Lower leg skin (tissue), 3 donors: ENCODE measurements at regions not wholly inside any gene's neighbourhood (a gene's known extent, or its start where the extent isn't known, plus 50 kb on each side); places are given as distances from the start of the nearest gene placed in this dataset.

ENCODE experiments used
- POLR2A ChIP-seq, 2 donors: fragments of 450-650 bp; IDR thresholded peaks; one replicate each; pipeline ENCODE4 v1.6.1; 2016 to 2017; ENCODE audit warnings: antibody characterized with exemption in 2 of 2, mild to moderate bottlenecking in 1 of 2, moderate library complexity in 1 of 2
- TF ChIP-seq, protein P1 (sequence below), 3 donors: fragments of 450-650 bp; IDR thresholded peaks; one replicate each; pipeline ENCODE4 v1.5.1; 2016; ENCODE audit warnings: antibody characterized with exemption in 3 of 3, mild to moderate bottlenecking in 3 of 3, moderate library complexity in 2 of 3

DNA sequence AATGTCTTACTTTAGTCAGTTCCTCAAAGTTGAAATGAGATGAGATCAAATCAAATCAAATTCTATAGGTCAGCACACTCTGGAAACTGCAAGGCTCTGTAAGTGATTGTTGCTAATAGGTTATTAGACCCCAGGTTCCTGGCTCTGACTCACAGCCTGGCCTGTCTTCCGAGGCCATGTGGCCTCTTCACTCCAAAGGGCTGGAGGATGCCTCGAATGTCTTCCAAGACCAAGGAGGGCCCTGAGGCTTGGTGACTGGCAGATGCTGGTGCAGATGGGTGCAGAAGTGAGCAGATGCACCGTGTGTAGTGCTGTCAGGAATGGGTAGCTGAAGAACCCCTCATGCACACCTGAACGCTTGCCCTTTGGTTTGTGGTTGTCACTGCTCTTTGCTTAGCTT, 113.4 kb downstream of the MAB21L3 start:
- TF ChIP-seq, protein P1, sequence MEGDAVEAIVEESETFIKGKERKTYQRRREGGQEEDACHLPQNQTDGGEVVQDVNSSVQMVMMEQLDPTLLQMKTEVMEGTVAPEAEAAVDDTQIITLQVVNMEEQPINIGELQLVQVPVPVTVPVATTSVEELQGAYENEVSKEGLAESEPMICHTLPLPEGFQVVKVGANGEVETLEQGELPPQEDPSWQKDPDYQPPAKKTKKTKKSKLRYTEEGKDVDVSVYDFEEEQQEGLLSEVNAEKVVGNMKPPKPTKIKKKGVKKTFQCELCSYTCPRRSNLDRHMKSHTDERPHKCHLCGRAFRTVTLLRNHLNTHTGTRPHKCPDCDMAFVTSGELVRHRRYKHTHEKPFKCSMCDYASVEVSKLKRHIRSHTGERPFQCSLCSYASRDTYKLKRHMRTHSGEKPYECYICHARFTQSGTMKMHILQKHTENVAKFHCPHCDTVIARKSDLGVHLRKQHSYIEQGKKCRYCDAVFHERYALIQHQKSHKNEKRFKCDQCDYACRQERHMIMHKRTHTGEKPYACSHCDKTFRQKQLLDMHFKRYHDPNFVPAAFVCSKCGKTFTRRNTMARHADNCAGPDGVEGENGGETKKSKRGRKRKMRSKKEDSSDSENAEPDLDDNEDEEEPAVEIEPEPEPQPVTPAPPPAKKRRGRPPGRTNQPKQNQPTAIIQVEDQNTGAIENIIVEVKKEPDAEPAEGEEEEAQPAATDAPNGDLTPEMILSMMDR (IDR thresholded peaks at IDR 0.05): no peak
- TF ChIP-seq POLR2A (IDR thresholded peaks at IDR 0.05): no peak
